Esophagus muscularis mucosa (tissue), 4 donors: ENCODE measurements at regions not wholly inside any gene's neighbourhood (a gene's known extent, or its start where the extent isn't known, plus 50 kb on each side); places are given as distances from the start of the nearest gene placed in this dataset.

Source experiments
- EP300 ChIP-seq: sonication (generic); formaldehyde crosslinking; IDR thresholded peaks from one replicate; pipeline ENCODE4 v1.6.1; 2017; ENCODE audit warnings: antibody characterized with exemption
- POLR2A ChIP-seq: fragments of 450-650 bp; IDR thresholded peaks from one replicate; pipeline ENCODE4 v1.6.1; 2017; ENCODE audit warnings: antibody characterized with exemption, moderate library complexity, mild to moderate bottlenecking, low read depth
- POLR2AphosphoS5 ChIP-seq, 2 donors: sonication (generic); formaldehyde crosslinking; IDR thresholded peaks; one replicate each; pipeline ENCODE4 v1.6.1; 2017; ENCODE audit warnings: antibody characterized with exemption in 2 of 2
- TF ChIP-seq, protein P1 (sequence below), 3 experiments: fragments of 200-600 bp in 2 of 3; fragments of 450-650 bp in 1 of 3; sonication (generic) in 2 of 3; IDR thresholded peaks; one replicate each; pipeline ENCODE4 v1.5.1; 2017 to 2019; ENCODE audit warnings: antibody characterized with exemption in 3 of 3, mild to moderate bottlenecking in 2 of 3, moderate library complexity in 1 of 3

DNA sequence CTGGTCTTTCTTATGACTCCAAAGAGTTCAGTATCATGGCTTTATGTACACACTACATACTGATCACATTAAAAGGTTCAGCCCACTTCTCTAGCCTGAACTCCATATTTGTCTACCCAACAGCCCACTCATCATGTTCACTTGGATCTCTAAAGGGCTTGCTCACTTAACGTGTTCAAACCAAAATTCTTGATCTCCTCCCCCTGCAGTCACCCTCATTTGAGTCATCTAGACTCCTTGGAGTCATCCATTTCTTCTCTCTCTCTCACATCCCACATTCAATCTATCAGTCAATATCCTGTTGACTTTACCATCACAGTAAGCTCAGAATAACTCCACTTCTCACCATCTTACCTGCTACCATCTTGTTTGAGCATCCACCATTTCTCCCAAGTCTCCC is 148.4 kb upstream of the ARID2 start:
- TF ChIP-seq, protein P1, sequence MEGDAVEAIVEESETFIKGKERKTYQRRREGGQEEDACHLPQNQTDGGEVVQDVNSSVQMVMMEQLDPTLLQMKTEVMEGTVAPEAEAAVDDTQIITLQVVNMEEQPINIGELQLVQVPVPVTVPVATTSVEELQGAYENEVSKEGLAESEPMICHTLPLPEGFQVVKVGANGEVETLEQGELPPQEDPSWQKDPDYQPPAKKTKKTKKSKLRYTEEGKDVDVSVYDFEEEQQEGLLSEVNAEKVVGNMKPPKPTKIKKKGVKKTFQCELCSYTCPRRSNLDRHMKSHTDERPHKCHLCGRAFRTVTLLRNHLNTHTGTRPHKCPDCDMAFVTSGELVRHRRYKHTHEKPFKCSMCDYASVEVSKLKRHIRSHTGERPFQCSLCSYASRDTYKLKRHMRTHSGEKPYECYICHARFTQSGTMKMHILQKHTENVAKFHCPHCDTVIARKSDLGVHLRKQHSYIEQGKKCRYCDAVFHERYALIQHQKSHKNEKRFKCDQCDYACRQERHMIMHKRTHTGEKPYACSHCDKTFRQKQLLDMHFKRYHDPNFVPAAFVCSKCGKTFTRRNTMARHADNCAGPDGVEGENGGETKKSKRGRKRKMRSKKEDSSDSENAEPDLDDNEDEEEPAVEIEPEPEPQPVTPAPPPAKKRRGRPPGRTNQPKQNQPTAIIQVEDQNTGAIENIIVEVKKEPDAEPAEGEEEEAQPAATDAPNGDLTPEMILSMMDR (IDR thresholded peaks at IDR 0.05), result no peak
- TF ChIP-seq POLR2A (no peak), POLR2AphosphoS5 (IDR thresholded peaks at IDR 0.05) (no peak), EP300 (no peak)
